OCI-LY7 (cell line): ENCODE measurements at regions not wholly inside any gene's neighbourhood (a gene's known extent, or its start where the extent isn't known, plus 50 kb on each side); places are given as distances from the start of the nearest gene placed in this dataset.

Experiments used
- EZH2phosphoT487 ChIP-seq: fragments of 200-600 bp; sonication (generic); IDR thresholded peaks from 2 replicates; pipeline ENCODE4 v1.6.1; 2018; ENCODE audit warnings: low read depth, borderline replicate concordance, mild to moderate bottlenecking, mixed run types, antibody characterized with exemption, low read length, moderate library complexity, mixed read lengths
- TF ChIP-seq, protein P1 (sequence below): fragments of 200-600 bp; sonication (generic); conservative IDR thresholded peaks from 2 replicates; pipeline ENCODE4 v1.5.1; 2014; ENCODE audit warnings: mild to moderate bottlenecking, antibody characterized with exemption, low read length, moderate library complexity, mixed read lengths

DNA sequence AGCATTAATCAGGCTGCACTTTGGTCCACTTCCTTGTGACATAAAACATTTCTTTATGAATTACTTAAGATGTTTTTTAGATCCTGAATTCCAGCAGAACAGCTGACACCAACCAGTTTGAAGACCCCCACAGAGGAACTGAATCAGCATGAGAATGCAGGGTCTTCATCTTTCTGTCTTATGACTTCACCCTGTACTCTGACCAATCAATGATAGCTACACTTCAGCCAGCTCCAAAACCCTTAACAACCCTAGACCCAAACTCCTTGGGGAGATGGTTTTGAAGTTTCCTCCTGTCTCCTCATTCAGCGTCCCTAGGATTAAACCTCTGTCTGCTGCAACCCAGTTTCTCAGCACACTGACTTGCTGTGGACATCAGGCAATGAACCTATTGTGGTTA is 175.0 kb downstream of the CTH start:
- TF ChIP-seq, protein P1, sequence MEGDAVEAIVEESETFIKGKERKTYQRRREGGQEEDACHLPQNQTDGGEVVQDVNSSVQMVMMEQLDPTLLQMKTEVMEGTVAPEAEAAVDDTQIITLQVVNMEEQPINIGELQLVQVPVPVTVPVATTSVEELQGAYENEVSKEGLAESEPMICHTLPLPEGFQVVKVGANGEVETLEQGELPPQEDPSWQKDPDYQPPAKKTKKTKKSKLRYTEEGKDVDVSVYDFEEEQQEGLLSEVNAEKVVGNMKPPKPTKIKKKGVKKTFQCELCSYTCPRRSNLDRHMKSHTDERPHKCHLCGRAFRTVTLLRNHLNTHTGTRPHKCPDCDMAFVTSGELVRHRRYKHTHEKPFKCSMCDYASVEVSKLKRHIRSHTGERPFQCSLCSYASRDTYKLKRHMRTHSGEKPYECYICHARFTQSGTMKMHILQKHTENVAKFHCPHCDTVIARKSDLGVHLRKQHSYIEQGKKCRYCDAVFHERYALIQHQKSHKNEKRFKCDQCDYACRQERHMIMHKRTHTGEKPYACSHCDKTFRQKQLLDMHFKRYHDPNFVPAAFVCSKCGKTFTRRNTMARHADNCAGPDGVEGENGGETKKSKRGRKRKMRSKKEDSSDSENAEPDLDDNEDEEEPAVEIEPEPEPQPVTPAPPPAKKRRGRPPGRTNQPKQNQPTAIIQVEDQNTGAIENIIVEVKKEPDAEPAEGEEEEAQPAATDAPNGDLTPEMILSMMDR, result no peak
- TF ChIP-seq EZH2phosphoT487, result no peak
